Skeletal muscle satellite cell (primary cell): ENCODE measurements at regions not wholly inside any gene's neighbourhood (a gene's known extent, or its start where the extent isn't known, plus 50 kb on each side); places are given as distances from the start of the nearest gene placed in this dataset.
"Not testable (repeated sequence)": the region's sequence is repeated elsewhere in the genome, so short reads cannot be mapped to it uniquely, and the experiment has no call there.

ENCODE experiments used
- H3K27me3 ChIP-seq: 2 replicates; pipeline ENCODE4 v1.7.0; 2013; ENCODE audit warnings: low read length; ENCODE audit not compliant: control insufficient read depth, insufficient read depth
- H3K36me3 ChIP-seq: 2 replicates; pipeline ENCODE4 v1.7.0; 2013; ENCODE audit warnings: mild to moderate bottlenecking, control low read depth, low read length; ENCODE audit not compliant: insufficient read depth
- H3K4me1 ChIP-seq: 2 replicates; pipeline ENCODE4 v1.7.0; 2013; ENCODE audit warnings: low read length; ENCODE audit not compliant: control insufficient read depth, insufficient read depth
- H3K4me2 ChIP-seq: 2 replicates; pipeline ENCODE4 v1.7.0; 2013; ENCODE audit warnings: mild to moderate bottlenecking, low read length
- H3K4me3 ChIP-seq: 2 replicates; pipeline ENCODE4 v1.7.0; 2013; ENCODE audit warnings: low read length
- H3K9ac ChIP-seq: 2 replicates; pipeline ENCODE4 v1.7.0; 2013; ENCODE audit warnings: mild to moderate bottlenecking, low read depth, low read length, moderate library complexity
- H3K9me3 ChIP-seq: replicated peaks from 2 replicates; pipeline ENCODE4 v1.7.0; 2013; ENCODE audit warnings: mild to moderate bottlenecking, control low read depth, low read length

DNA sequence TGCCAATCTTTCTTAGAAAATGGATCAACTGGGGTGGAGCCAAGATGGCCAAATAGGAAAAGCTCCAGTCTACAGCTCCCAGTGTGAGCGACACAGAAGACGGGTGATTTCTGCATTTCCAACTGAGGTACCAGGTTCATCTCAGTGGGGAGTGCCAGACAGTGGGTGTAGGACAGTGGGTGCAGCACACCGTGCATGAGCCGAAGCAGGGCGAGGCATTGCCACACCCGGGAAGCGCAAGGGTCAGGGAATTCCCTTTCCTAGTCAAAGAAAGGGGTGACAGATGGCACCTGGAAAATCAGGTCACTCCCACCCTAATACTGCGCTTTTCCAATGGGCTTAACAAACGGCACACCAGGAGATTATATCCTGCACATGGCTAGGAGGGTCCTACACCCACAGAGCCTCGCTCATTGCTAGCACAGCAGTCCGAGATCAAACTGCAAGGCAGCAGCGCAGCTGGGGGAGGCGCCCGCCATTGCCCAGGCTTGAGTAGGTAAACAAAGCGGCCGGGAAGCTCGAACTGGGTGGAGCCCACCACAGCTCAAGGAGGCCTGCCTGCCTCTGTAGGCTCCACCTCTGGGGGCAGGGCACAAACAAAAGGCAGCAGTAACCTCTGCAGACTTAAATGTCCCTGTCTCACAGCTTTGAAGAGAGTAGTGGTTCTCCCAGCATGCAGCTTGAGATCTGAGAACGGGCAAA lies 61.3 kb upstream of the LHFPL2 start:
- H3K27me3 ChIP-seq, result not testable (repeated sequence)

DNA sequence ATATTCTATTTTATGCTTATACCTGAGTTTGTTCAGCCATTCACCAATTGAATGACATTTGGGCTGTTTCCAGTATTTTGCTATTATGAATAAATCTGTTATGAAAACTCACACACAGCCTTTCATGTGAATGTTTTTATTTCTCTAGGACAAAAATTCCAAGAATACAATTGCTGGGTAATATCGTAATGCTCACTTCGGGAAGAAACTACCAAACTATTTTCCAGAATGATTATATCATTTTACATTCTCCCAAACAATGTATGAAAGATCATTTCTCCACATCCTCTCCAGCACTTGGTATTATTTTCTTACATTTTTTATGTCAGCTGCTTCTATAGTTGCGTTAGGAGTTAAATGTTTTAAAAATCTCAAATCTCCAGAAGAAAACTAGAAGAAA lies 58.3 kb upstream of the LHFPL2 start:
- no peaks in the 10 kb centered on the region for H3K36me3 ChIP-seq
- H3K4me1 ChIP-seq, result peaks cover 4% of the 10 kb centered on the region
- H3K4me3 ChIP-seq, result no peak overlapping the region
- no peak overlapping the region for H3K4me2 ChIP-seq
- H3K27me3 ChIP-seq, result no peaks in the 10 kb centered on the region
- no peak overlapping the region for H3K9ac ChIP-seq
- H3K9me3 ChIP-seq, result no peaks in the 10 kb centered on the region

More for the DNA sequence above, 61.3 kb upstream of the LHFPL2 start:
- not testable (repeated sequence) for H3K9ac ChIP-seq, H3K4me1 ChIP-seq, H3K4me3 ChIP-seq, H3K9me3 ChIP-seq, H3K4me2 ChIP-seq, H3K36me3 ChIP-seq

DNA sequence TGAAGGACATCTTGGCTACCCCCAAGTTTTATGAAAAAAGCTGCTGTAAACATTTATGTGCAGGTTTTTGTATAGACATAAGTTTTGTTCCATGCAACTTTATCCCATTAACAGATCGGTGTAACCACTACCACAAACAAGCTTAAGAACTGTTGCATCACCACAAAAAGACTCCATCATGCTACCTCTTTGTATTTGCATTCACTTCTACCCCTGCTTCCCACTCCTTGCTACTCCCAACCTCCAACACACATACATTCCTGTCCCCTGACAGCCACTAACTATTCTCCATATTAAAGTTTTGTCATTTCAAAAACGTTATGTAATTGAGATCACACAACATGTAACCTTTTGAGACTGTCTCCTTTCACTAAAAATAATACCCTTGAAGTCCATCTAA lies 57.8 kb upstream of the LHFPL2 start:
- no peak overlapping the region for H3K9ac ChIP-seq
- H3K4me1 ChIP-seq, result peaks cover 4% of the 10 kb centered on the region
- H3K36me3 ChIP-seq, result no peaks in the 10 kb centered on the region
- no peak overlapping the region for H3K4me2 ChIP-seq
- H3K4me3 ChIP-seq, result no peak overlapping the region
- H3K27me3 ChIP-seq, result no peaks in the 10 kb centered on the region
- H3K9me3 ChIP-seq, result no peaks in the 10 kb centered on the region

- Histone ChIP-seq H3K9ac (no peak overlapping the region), H3K4me3 (no peak overlapping the region), H3K27me3 (no peaks in the 10 kb centered on the region), H3K4me2 (no peak overlapping the region), H3K36me3 (no peaks in the 10 kb centered on the region), H3K9me3 (no peaks in the 10 kb centered on the region), H3K4me1 (peaks cover 4% of the 10 kb centered on the region)
These were observed 57.3 kb upstream of the LHFPL2 start for GRCh38 chr5:78705826-78706225.

- H3K4me3 ChIP-seq, result no peak overlapping the region
- H3K9ac ChIP-seq, result no peak overlapping the region
- H3K36me3 ChIP-seq, result no peaks in the 10 kb centered on the region
- no peaks in the 10 kb centered on the region for H3K27me3 ChIP-seq
- no peak overlapping the region for H3K4me2 ChIP-seq
- peaks cover 15% of the 10 kb centered on the region for H3K4me1 ChIP-seq
- H3K9me3 ChIP-seq, result no peaks in the 10 kb centered on the region
These were observed 53.3 kb upstream of the LHFPL2 start for GRCh38 chr5:78701795-78702410.

DNA sequence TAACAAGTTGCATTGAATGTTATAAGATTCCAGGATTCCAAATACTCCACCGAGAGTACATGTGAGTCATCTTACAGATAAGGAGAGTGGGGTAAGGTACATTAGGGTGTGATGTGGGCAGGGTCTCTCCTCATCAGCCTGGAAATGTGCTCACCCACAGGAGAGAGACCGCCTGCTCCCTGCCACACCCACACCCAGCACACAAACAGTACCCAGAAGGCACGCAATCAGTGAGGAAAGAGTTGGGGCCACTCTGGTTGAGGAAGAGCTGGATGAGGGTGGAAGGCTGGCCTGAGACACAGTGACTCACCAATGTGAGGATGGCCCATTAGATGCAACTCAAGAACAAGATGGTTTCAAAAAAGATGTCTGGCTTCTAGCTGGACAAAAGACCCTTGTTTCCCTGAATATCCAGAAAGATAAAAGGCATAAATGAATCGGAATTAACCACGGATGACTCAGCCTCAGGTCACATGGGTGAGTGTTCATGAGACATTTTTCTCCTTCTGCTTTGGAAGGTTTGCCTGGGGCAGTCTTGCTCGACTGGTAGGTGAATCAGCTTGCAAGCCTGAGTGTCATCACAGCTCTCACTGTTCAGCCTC lies 51.1 kb upstream of the LHFPL2 start:
- Histone ChIP-seq H3K9ac (no peak overlapping the region), H3K4me3 (peak overlapping the region; percentile 9), H3K27me3 (no peaks in the 10 kb centered on the region), H3K36me3 (no peaks in the 10 kb centered on the region), H3K9me3 (no peaks in the 10 kb centered on the region), H3K4me1 (peaks cover 15% of the 10 kb centered on the region), H3K4me2 (peak overlapping the region; percentile 30)

GRCh38 chr5:78698191-78698791 lies 49.7 kb upstream of the LHFPL2 start:
- Histone ChIP-seq H3K4me3 (no peak overlapping the region), H3K4me2 (no peak overlapping the region), H3K9ac (no peak overlapping the region), H3K9me3 (no peaks in the 10 kb centered on the region), H3K4me1 (peaks cover 15% of the 10 kb centered on the region), H3K36me3 (no peaks in the 10 kb centered on the region), H3K27me3 (no peaks in the 10 kb centered on the region)
